ENCODE measurements at regions not wholly inside any gene's neighbourhood (a gene's known extent, or its start where the extent isn't known, plus 50 kb on each side); places are given as distances from the start of the nearest gene placed in this dataset.

GRCh38 chr5:25436452-25436851 is 791.7 kb upstream of the CDH10 start:
- H3K9me3 ChIP-seq, result no peaks in the 10 kb centered on the region
- H3K4me1 ChIP-seq, result no peaks in the 10 kb centered on the region
- DNase-seq (ENCODE audit: low spot score in 2 of 2), result no peak
- intact Hi-C loops (cut with DNase I), result no loop called here
- H3K27ac ChIP-seq, result no peak overlapping the region
- H3K4me3 ChIP-seq, result no peak overlapping the region
- no peak for TF ChIP-seq CTCF (IDR thresholded peaks at IDR 0.05)
- no peaks in the 10 kb centered on the region for H3K36me3 ChIP-seq
- H3K27me3 ChIP-seq, result no peaks in the 10 kb centered on the region

DNA sequence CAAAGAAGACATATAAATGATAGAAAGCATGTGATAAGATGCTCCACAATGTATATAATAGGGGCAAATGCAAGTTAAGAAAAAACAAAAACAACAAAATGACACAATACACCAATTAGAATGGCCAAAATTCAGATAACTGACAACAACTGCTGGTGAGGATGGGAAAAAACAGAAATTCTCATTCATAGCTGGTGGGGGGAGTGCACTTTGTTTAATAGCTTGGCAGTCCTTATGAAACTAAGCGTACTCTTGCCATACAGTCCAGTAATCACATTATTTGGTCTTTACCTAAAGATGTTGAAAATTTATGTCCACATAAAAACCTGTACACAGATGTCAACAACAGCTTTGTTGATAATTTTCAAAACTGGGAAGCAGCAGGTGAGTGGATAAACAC is 791.1 kb upstream of the CDH10 start:
- Histone ChIP-seq H3K4me3 (no peak overlapping the region), H3K9me3 (no peaks in the 10 kb centered on the region), H3K27ac (no peak overlapping the region), H3K27me3 (no peaks in the 10 kb centered on the region), H3K36me3 (no peaks in the 10 kb centered on the region), H3K4me1 (no peaks in the 10 kb centered on the region)
- intact Hi-C loops (cut with DNase I), result no loop called here
- TF ChIP-seq CTCF (IDR thresholded peaks at IDR 0.05), result no peak
- DNase-seq (ENCODE audit: low spot score in 2 of 2), result no peak

DNA sequence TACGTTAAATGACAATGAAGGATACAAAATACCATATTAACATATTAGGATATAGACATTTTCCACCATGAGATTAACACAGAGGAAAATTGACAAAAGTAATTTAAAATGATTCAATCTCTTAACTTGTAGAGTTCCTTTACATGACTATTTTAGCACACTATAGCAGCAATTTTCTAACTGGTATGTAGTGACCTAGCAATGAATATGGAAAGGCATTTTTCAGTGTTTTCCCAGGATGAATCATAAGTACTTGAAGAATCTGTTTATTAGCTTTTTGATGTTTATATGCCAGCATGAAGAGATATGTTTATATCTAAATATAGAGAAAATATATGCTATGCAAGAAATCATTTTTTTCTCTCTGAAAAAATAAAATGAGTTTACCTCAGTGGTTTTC is 782.5 kb upstream of the CDH10 start:
- Histone ChIP-seq H3K27ac (no peak overlapping the region), H3K4me3 (no peak overlapping the region), H3K9me3 (no peaks in the 10 kb centered on the region), H3K36me3 (no peaks in the 10 kb centered on the region), H3K4me1 (no peaks in the 10 kb centered on the region), H3K27me3 (no peaks in the 10 kb centered on the region)
- no peak for TF ChIP-seq CTCF (IDR thresholded peaks at IDR 0.05)
- no peak for DNase-seq (ENCODE audit: low spot score in 2 of 2)
- intact Hi-C loops (cut with DNase I), result no loop called here

DNA sequence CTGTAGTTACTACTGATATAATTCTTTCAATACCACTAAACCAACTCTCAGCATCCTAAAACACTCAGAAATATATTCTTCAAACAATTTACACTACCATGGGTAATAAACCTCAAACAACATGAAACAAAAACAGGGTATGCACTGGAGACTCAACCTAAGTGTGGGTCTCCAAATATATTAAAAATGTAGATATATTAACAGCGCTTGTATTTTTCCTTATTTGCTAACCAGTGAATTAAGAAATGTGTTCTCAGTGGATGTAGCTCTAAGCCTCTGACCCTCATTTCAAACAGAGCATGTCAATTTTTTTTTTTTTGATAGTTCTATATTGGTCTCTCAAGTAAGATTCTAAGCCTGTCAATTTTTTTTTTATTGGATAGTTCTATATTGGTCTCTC is 778.5 kb upstream of the CDH10 start:
- no peaks in the 10 kb centered on the region for H3K27me3 ChIP-seq
- DNase-seq (ENCODE audit: low spot score in 2 of 2), result no peak
- H3K9me3 ChIP-seq, result no peaks in the 10 kb centered on the region
- no peaks in the 10 kb centered on the region for H3K36me3 ChIP-seq
- H3K27ac ChIP-seq, result no peak overlapping the region
- intact Hi-C loops (cut with DNase I), result no loop called here
- H3K4me3 ChIP-seq, result no peak overlapping the region
- no peak for TF ChIP-seq CTCF (IDR thresholded peaks at IDR 0.05)
- no peaks in the 10 kb centered on the region for H3K4me1 ChIP-seq

DNA sequence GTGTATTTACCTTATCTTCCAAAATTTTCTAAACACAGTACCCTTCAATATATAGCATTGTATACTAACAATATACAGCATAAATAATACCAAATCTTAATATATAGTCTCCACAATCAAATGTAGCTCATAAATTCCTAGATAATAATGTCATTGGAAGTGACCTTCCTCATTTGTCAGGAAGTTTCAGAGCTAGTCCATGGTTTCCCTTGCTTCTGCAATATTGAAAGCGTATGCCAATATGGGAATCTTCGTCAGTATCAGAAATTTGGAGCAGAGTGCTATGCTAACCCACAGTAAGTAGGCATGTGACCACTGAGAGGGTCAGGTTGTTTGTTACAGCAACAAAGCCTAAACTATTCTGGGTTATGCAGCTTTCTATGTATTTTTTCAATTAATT is 774.9 kb upstream of the CDH10 start:
- H3K36me3 ChIP-seq, result no peaks in the 10 kb centered on the region
- no peak for DNase-seq (ENCODE audit: low spot score in 2 of 2)
- TF ChIP-seq CTCF (IDR thresholded peaks at IDR 0.05), result no peak
- no peak overlapping the region for H3K27ac ChIP-seq
- H3K4me1 ChIP-seq, result no peaks in the 10 kb centered on the region
- intact Hi-C loops (cut with DNase I), result no loop called here
- no peaks in the 10 kb centered on the region for H3K27me3 ChIP-seq
- no peaks in the 10 kb centered on the region for H3K9me3 ChIP-seq
- no peak overlapping the region for H3K4me3 ChIP-seq

- Histone ChIP-seq H3K4me1 (no peaks in the 10 kb centered on the region), H3K4me3 (no peak overlapping the region), H3K9me3 (no peaks in the 10 kb centered on the region), H3K27ac (no peak overlapping the region), H3K36me3 (no peaks in the 10 kb centered on the region), H3K27me3 (no peaks in the 10 kb centered on the region)
- no peak for DNase-seq (ENCODE audit: low spot score in 2 of 2)
- intact Hi-C loops (cut with DNase I), result no loop called here
- no peak for TF ChIP-seq CTCF (IDR thresholded peaks at IDR 0.05)
These were observed 774.2 kb upstream of the CDH10 start for GRCh38 chr5:25418978-25419377.
